ACC112 (cell line): ENCODE measurements at regions not wholly inside any gene's neighbourhood (a gene's known extent, or its start where the extent isn't known, plus 50 kb on each side); places are given as distances from the start of the nearest gene placed in this dataset.
"Not testable (repeated sequence)": the region's sequence is repeated elsewhere in the genome, so short reads cannot be mapped to it uniquely, and the experiment has no call there.

Experiments
- H2AFZ ChIP-seq: fragments of 200-600 bp; sonication (generic); one replicate; pipeline ENCODE4 v1.6.0; 2017; ENCODE audit warnings: antibody characterized with exemption, low read length; ENCODE audit not compliant: unreplicated experiment
- H3K27ac ChIP-seq: fragments of 200-600 bp; sonication (generic); 2 replicates; pipeline ENCODE4 v1.5.1; 2014; ENCODE audit warnings: low read depth, mild to moderate bottlenecking, antibody characterized with exemption, low read length, moderate library complexity
- H3K27me3 ChIP-seq: fragments of 200-600 bp; sonication (generic); 2 replicates; pipeline ENCODE4 v1.6.1; 2014; ENCODE audit warnings: mild to moderate bottlenecking, antibody characterized with exemption, low read length, moderate library complexity, mixed read lengths; ENCODE audit not compliant: insufficient read depth
- H3K36me3 ChIP-seq: fragments of 200-600 bp; sonication (generic); 2 replicates; pipeline ENCODE4 v1.6.1; 2016; ENCODE audit warnings: mild to moderate bottlenecking, antibody characterized with exemption, low read length, moderate library complexity, mixed read lengths; ENCODE audit not compliant: insufficient read depth
- H3K4me1 ChIP-seq: fragments of 200-600 bp; sonication (generic); one replicate; pipeline ENCODE4 v1.6.1; 2016; ENCODE audit warnings: low read length, mixed read lengths; ENCODE audit not compliant: insufficient read depth, unreplicated experiment, control insufficient read depth
- H3K4me3 ChIP-seq: fragments of 200-600 bp; sonication (generic); 2 replicates; pipeline ENCODE4 v1.5.1; 2014; ENCODE audit warnings: mild to moderate bottlenecking, low read depth, low read length
- H3K79me2 ChIP-seq: fragments of 200-600 bp; sonication (generic); one replicate; pipeline ENCODE4 v1.6.0; 2016; ENCODE audit warnings: low read length; ENCODE audit not compliant: control insufficient read depth, unreplicated experiment, insufficient read depth

DNA sequence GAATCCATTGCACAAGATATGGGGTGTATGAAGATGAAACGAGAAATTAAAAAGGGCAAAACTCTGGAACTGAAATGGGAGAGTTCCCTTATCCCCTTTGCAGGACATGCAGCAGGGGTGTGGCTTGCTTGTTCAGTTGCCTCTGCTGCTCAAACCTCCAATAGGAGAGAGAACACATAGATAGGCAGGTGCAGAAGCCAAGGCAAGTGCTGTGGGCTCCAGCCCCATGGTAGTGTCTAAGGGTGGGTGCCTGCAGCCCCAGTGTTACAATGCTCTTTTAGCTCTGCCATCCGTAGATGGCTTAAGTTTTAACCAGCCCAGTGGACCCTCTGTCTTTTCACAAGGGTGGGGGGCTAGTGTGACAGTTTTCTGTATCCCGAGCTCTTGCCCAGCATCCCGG lies 69.7 kb downstream of the CMAS start:
- no peaks in the 10 kb centered on the region for H3K79me2 ChIP-seq

DNA sequence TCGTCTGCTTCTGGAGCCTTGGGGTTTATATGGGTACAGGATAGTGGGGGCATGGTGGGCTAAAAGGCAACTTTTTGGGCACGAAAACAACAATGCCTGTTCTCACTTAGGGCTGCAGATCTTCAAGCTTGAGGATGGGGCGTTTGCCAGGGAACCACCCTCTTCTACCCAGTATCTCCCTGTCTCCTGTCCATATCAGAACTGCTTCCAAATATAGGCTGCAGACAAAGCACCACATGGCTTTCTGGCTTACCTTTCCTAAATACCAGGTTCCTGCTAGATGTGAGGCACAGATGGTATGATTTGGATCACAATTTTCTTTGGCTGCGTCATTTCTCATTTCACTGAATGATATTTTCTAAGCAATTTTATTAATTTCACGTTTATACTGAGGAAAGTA lies 70.4 kb downstream of the CMAS start:
- peaks cover 73% of the 10 kb centered on the region for H3K27me3 ChIP-seq
- no peak overlapping the region for H3K4me3 ChIP-seq
- no peak overlapping the region for H2AFZ ChIP-seq
- H3K36me3 ChIP-seq = no peaks in the 10 kb centered on the region
- H3K27ac ChIP-seq = no peak overlapping the region
- no peaks in the 10 kb centered on the region for H3K4me1 ChIP-seq
- no peaks in the 10 kb centered on the region for H3K79me2 ChIP-seq

More for the DNA sequence above, 69.7 kb downstream of the CMAS start:
- Histone ChIP-seq H3K4me1 (no peaks in the 10 kb centered on the region), H3K36me3 (no peaks in the 10 kb centered on the region), H3K27me3 (peaks cover 72% of the 10 kb centered on the region), H3K4me3 (no peak overlapping the region), H2AFZ (no peak overlapping the region), H3K27ac (no peak overlapping the region)

DNA sequence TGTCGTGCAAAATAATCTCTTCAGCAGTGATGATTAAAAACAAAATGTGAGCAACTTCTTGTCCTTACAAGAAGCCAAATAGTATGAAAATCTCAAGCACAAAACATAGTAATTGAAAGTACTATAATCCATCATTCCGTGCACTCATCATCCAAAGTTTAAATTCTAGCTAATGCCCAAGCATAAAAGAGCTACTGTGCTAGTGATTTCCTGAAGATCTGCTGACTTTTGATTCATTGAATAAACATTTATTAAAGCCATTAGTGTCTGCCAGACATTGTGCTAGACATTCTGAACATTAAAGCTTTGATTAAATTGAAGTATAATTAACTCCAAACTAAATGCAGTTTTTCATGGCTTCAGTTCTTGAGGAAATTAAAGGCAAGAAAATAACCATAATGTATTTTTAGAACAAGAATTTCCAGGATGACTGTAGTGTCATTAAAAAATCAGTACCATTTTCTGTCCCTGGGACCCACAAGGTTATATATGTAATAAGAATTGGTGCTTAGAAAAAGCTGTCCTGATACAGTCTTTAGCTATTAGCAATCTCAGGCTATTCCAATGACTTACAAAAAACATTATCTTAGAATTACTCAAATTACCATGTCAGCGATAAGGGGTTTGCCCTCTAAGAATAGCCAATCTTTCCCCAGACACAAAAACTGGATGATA lies 71.7 kb downstream of the CMAS start:
- Histone ChIP-seq H3K27ac (no peak overlapping the region), H3K79me2 (no peaks in the 10 kb centered on the region), H3K4me1 (no peaks in the 10 kb centered on the region), H2AFZ (no peak overlapping the region), H3K27me3 (peaks cover 77% of the 10 kb centered on the region), H3K4me3 (no peak overlapping the region), H3K36me3 (no peaks in the 10 kb centered on the region)

DNA sequence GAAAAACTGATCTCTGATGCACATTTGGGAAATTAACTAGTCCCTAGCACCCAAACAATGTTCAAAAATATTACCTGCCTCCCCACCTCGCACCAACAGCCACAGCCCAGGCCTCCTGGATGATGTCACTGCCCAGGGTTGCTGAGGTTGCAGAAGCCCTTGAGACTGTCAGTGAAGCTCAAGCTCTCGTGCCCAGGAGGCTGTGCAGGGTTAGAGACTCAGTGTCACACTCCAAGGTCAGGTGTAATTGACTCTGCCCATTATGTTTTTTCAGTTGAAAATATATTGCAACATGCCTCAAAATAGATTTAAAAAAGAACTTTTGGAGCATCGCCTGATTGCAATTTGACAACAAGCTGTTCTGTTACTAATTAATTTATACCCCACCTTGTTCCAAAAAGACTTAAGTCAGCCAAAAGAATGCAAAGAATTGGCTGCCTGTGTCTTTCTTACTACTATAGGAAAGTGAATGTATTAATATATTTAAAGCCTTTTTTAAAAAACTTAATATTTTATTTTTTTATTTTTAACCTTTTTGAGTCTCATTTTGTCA lies 72.3 kb downstream of the CMAS start:
- Histone ChIP-seq H3K79me2 (no peaks in the 10 kb centered on the region), H3K4me1 (no peaks in the 10 kb centered on the region), H3K27me3 (peaks cover 72% of the 10 kb centered on the region), H3K36me3 (no peaks in the 10 kb centered on the region), H2AFZ (no peak overlapping the region), H3K4me3 (no peak overlapping the region), H3K27ac (no peak overlapping the region)

DNA sequence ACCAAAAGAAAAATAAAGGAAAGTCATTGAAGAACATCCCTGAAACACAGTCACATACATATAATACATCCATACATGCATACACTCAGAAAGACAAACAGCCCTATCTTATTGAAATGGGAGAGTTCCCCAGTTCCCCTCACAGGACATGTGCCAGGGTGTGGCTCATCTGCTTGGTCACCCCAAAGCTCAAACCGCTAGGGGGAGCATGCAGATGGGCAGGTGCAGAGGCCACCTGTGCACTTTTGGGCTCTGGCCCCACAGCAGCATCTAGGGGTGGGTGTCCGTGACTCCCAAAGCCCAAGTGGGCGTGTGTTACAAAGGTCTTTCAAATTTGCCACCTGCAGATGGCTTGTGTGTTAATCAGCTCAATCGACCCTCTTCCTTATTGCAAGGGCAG lies 75.2 kb downstream of the CMAS start:
- Histone ChIP-seq H3K27ac (no peak overlapping the region), H3K27me3 (peaks cover 49% of the 10 kb centered on the region), H3K79me2 (no peaks in the 10 kb centered on the region), H3K36me3 (no peaks in the 10 kb centered on the region), H3K4me3 (no peak overlapping the region), H2AFZ (no peak overlapping the region), H3K4me1 (no peaks in the 10 kb centered on the region)

DNA sequence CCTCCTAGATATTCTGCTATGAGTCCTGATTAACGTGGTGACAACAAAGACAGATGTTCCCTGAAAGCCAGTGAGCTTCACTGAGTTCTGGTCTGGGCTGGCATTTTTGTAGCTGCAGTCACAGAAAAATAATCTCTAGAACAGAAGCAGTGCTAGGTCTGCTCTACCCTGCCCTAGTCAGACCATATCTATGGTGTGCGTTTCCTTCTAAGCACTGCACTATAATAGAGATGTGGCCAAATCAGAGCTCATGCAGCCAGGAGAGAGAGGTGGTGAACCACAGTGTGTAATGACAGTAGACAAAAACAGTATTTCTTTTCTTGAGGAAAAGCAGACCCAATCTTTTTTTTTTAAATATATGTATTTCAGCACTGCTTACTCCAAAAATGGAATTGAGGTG lies 76.3 kb downstream of the CMAS start:
- Histone ChIP-seq H2AFZ (no peak overlapping the region), H3K36me3 (no peaks in the 10 kb centered on the region), H3K79me2 (no peaks in the 10 kb centered on the region), H3K4me1 (no peaks in the 10 kb centered on the region), H3K27ac (no peak overlapping the region), H3K4me3 (no peak overlapping the region), H3K27me3 (peaks cover 45% of the 10 kb centered on the region)

DNA sequence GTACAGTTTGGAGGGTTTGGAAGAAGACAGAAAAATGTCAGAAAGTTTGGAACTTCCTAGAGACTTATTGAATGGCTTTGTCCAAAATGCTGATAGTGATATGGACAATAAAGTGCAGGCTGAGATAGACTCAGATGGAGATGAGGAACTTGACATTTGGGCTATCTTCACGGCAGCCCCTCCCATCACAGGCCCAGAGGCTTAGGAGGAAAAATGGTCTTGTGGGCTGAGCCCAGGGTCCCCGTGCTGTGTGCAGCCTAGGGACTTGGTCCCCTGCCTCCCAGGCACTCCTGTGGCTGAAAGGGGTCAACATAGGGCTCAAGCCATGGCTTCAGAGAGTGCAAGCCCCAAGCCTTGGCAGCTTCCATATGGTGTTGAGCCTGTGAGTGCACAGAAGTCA lies 79.0 kb downstream of the CMAS start:
- Histone ChIP-seq H3K27ac (no peak overlapping the region), H2AFZ (no peak overlapping the region), H3K4me1 (no peaks in the 10 kb centered on the region), H3K27me3 (peaks cover 33% of the 10 kb centered on the region), H3K36me3 (no peaks in the 10 kb centered on the region), H3K4me3 (no peak overlapping the region), H3K79me2 (no peaks in the 10 kb centered on the region)

DNA sequence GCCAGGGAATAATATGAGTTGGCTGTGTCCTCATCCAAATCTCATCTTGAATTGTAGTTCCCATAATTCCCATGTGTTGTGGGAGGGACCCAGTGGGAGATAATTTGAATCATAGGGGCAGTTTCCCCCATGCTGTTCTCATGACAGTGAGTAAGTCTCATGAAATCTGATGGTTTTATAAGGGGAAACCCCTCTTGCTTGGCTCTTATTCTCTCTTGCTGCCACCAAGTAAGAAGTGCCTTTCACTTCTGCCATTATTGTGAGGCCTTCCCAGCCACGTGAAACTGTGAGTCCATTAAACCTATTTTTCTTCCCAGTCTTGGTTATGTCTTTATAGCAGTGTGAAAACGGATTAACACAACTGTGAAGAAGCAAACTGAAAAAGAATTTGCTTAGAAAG lies 80.1 kb downstream of the CMAS start:
- H3K4me3 ChIP-seq, H3K36me3 ChIP-seq, H3K27ac ChIP-seq, H3K4me1 ChIP-seq, H3K79me2 ChIP-seq, H2AFZ ChIP-seq: not testable (repeated sequence)
- H3K27me3 ChIP-seq = peaks cover 36% of the 10 kb centered on the region

DNA sequence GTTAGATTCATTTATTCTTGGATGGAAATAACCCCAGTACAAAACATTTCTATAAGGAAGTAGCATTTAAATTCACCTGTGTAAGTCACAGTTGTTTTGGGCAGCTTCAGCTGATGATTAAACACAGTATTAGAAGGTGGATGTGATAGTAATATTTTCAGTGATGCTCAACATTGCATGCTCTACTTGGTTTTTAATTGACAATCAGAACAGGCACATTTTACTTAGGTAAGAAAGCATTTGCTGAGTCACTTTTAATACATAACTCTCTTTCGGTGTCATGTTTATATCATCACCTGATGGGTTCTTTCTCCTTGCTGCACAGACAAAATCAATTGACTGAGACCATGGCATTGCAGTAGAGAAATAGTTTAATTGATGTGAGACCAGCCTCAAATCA lies 80.7 kb downstream of the CMAS start:
- no peaks in the 10 kb centered on the region for H3K79me2 ChIP-seq
- peaks cover 30% of the 10 kb centered on the region for H3K27me3 ChIP-seq
- H3K27ac ChIP-seq = no peak overlapping the region
- no peak overlapping the region for H3K4me3 ChIP-seq
- H2AFZ ChIP-seq = no peak overlapping the region
- no peaks in the 10 kb centered on the region for H3K36me3 ChIP-seq
- H3K4me1 ChIP-seq = no peaks in the 10 kb centered on the region

DNA sequence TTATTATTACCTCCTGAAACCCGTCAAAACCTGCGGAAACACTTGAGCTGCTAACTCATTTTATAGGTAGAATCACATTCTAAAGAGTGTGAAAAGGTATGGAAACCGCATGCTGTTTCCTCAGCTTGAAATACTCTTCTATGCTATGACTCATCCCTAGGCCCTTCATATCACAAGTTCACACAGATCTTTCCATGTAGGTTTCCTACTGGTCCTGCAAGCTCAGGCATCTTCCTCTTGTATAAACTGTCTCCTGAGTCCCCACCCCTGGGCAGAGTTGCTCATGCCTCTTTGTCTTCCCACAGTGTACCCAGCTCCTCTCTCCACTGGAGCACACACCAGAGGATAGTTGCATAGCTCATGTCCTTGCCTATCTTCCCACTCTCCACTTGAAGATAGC lies 84.7 kb downstream of the CMAS start:
- no peaks in the 10 kb centered on the region for H3K36me3 ChIP-seq
- H3K4me1 ChIP-seq = no peaks in the 10 kb centered on the region
- H3K79me2 ChIP-seq = no peaks in the 10 kb centered on the region
- no peak overlapping the region for H3K4me3 ChIP-seq
- no peak overlapping the region for H3K27ac ChIP-seq
- no peak overlapping the region for H2AFZ ChIP-seq
- H3K27me3 ChIP-seq = peaks cover 28% of the 10 kb centered on the region

DNA sequence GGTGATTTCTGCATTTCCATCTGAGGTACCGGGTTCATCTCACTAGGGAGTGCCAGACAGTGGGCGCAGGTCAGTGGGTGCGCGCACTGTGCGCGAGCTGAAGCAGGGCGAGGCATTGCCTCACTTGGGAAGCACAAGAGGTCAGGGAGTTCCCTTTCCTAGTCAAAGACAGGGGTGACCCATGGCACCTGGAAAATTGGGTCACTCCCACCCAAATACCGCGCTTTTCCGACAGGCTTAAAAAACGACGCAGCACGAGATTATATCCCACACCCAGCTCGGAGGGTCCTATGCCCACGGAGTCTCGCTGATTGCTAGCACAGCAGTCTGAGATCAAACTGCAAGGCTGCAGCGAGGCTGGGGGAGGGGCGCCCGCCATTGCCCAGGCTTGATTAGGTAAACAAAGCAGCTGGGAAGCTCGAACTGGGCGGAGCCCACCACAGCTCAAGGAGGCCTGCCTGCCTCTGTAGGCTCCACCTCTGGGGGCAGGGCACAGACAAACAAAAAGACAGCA lies 90.6 kb downstream of the CMAS start:
- H3K36me3 ChIP-seq, H3K27me3 ChIP-seq, H3K27ac ChIP-seq, H3K4me3 ChIP-seq, H3K4me1 ChIP-seq, H2AFZ ChIP-seq, H3K79me2 ChIP-seq: not testable (repeated sequence)
